NCI-H524 (cell line): ENCODE measurements at regions not wholly inside any gene's neighbourhood (a gene's known extent, or its start where the extent isn't known, plus 50 kb on each side); places are given as distances from the start of the nearest gene placed in this dataset.
"Not testable (repeated sequence)": the region's sequence is repeated elsewhere in the genome, so short reads cannot be mapped to it uniquely, and the experiment has no call there.

Source experiments
- DNase-seq, 2 experiments: peaks; one replicate each; lab custom pipeline; 2025; lab: John Stamatoyannopoulos, UW

- peak in 1 of 2 experiments; percentile 21 for DNase-seq
Measured at GRCh38 chr15:92822216-92823144, 77.6 kb upstream of the CHD2 start.

GRCh38 chr15:92825985-92826384 is 74.1 kb upstream of the CHD2 start:
- DNase-seq = no peak

GRCh38 chr15:92827991-92828390 is 72.1 kb upstream of the CHD2 start:
- DNase-seq = not testable (repeated sequence)

GRCh38 chr15:92829875-92830274 is 70.2 kb upstream of the CHD2 start:
- DNase-seq = no peak

GRCh38 chr15:92831336-92831654 is 68.8 kb upstream of the CHD2 start:
- no peak for DNase-seq

GRCh38 chr15:92831655-92832328 is 68.3 kb upstream of the CHD2 start:
- peak; percentile 100 for DNase-seq

GRCh38 chr15:92833106-92833433 is 67.1 kb upstream of the CHD2 start:
- DNase-seq = no peak

GRCh38 chr15:92833493-92834271 is 66.4 kb upstream of the CHD2 start:
- no peak for DNase-seq

- DNase-seq = peak; percentile 97 to 98
Measured at GRCh38 chr15:92839696-92840095, 60.4 kb upstream of the CHD2 start.

GRCh38 chr15:92840149-92840548 is 60.0 kb upstream of the CHD2 start:
- no peak for DNase-seq

- DNase-seq = peak in 1 of 2 experiments; percentile 66
Measured at GRCh38 chr15:92843326-92843725, 56.8 kb upstream of the CHD2 start.

GRCh38 chr15:92843814-92844213 is 56.3 kb upstream of the CHD2 start:
- DNase-seq = peak in 1 of 2 experiments; percentile 14

- no peak for DNase-seq
Measured at GRCh38 chr15:92845126-92845508, 55.0 kb upstream of the CHD2 start.

- no peak for DNase-seq
Measured at GRCh38 chr15:92846741-92847140, 53.4 kb upstream of the CHD2 start.

- no peak for DNase-seq
Measured at GRCh38 chr15:92847841-92848240, 52.3 kb upstream of the CHD2 start.

- no peak for DNase-seq
Measured at GRCh38 chr15:92848464-92848851, 51.7 kb upstream of the CHD2 start.

- DNase-seq = no peak
Measured at GRCh38 chr15:92848852-92849598, 51.1 kb upstream of the CHD2 start.

- DNase-seq = not testable (repeated sequence)
Measured at GRCh38 chr15:92850218-92850617, 49.9 kb upstream of the CHD2 start.
